ES-I3 (cell line): ENCODE measurements at regions not wholly inside any gene's neighbourhood (a gene's known extent, or its start where the extent isn't known, plus 50 kb on each side); places are given as distances from the start of the nearest gene placed in this dataset.
A peak's percentile ranks its signal among the peaks of the same experiment; 100 is the strongest.
"Not testable (repeated sequence)": the region's sequence is repeated elsewhere in the genome, so short reads cannot be mapped to it uniquely, and the experiment has no call there.

Experiments used
- H3K36me3 ChIP-seq: 2 replicates; pipeline ENCODE4 v1.6.1; 2013; ENCODE audit warnings: mild to moderate bottlenecking, low read length, control low read depth, moderate library complexity; ENCODE audit not compliant: insufficient read depth
- H3K4me1 ChIP-seq: 2 replicates; pipeline ENCODE4 v1.6.1; 2013; ENCODE audit warnings: mild to moderate bottlenecking, control low read depth, low read length; ENCODE audit not compliant: insufficient read depth
- H3K9ac ChIP-seq: 2 replicates; pipeline ENCODE4 v1.6.1; 2013; ENCODE audit warnings: low read depth, mild to moderate bottlenecking, low read length, moderate library complexity
- H3K9me3 ChIP-seq: 2 replicates; pipeline ENCODE4 v1.6.1; 2013; ENCODE audit warnings: mild to moderate bottlenecking, low read length, moderate library complexity; ENCODE audit not compliant: control insufficient read depth, insufficient read depth

DNA sequence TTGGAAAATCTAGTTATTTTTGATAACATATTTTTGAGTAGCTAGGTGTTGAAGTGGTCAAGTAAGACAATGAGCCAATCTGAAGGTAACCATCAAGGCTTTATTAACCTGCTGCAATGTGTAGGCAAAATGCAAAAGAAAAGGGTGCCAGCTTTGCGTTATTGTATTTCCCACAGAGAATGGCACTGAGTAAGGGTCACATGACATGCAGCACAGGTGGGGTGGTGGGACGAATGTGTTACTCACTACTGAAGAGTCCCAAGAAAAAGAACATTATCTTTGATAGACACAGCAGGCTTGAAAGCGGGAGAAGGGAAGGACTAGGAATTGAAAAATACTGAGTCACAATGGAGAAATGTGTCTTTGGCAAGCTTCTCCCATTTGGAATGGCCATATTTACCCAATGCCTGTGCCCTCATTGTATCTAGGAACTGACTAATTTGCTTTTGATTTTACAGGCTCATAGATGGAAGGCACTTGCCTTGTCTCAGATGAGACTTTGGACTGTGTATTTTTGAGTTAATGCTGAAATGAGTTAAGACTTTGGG, 898.6 kb upstream of the POT1 start:
- H3K9ac ChIP-seq: no peak overlapping the region
- H3K9me3 ChIP-seq: peaks cover 4% of the 10 kb centered on the region; the same call in 1 of the 2 replicates
- H3K36me3 ChIP-seq: no peaks in the 10 kb centered on the region
- H3K4me1 ChIP-seq: no peaks in the 10 kb centered on the region

DNA sequence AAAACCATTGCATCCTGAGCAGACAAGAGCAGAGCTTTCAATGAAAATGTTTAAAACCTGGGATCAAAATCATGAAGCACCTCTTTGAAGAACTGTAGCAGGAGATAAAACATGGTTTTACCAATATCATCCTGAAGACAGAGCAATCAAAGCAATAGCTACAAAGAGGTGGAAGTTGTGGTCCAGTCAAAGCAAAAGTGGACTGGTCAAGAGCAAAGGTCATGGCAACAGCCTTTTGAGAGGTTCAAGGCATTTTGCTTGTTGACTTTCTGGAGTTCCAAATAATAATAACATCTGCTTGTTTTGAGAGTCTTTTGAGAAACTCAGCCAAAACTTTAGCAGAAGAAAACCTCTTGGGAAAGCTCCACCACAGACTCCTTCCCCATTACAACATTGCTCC, 893.9 kb upstream of the POT1 start:
- no peaks in the 10 kb centered on the region for H3K9me3 ChIP-seq
- no peaks in the 10 kb centered on the region for H3K4me1 ChIP-seq
- no peak overlapping the region for H3K9ac ChIP-seq
- no peaks in the 10 kb centered on the region for H3K36me3 ChIP-seq

DNA sequence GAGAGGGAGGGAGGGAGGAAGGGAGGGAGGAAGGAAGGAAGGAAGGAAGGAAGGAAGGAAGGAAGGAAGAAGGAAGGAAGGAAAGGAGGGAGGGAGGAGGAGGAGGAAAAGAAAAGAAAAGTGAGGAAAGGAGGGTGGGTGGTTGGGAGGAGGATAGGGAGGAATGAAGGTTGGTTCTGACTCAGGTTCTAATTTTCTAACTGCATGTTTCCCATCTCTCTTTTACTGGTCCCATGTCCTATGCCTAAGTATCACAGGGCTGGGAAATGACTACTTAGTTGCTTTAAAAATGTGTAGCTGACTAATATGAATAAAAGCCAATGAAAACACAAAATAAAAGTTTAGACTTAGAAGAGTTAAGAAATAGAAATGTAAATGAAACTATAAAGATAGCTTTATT, 890.9 kb upstream of the POT1 start:
- H3K4me1 ChIP-seq: no peaks in the 10 kb centered on the region
- no peaks in the 10 kb centered on the region for H3K36me3 ChIP-seq
- H3K9me3 ChIP-seq: no peaks in the 10 kb centered on the region
- H3K9ac ChIP-seq: no peak overlapping the region

DNA sequence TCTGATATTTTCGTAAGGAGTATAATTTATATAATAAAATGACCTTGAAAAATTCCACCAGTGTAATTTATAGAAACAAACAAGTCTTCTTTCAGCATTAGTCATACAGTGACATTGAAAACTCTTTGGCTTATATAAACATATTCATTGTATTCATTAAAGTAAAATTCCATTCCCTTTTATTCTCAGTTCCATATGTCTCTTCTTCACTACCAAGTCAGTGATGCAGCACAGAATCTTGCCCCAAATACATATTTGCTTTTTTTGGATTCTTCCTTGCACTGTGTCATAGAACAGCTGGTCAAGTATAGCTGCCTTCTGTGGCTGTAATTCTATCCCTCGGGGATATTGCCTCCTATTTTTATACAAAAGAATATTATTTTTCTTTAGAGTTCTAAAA, 884.5 kb upstream of the POT1 start:
- Histone ChIP-seq H3K9ac (no peak overlapping the region), H3K9me3 (no peaks in the 10 kb centered on the region), H3K36me3 (no peaks in the 10 kb centered on the region), H3K4me1 (no peaks in the 10 kb centered on the region)

DNA sequence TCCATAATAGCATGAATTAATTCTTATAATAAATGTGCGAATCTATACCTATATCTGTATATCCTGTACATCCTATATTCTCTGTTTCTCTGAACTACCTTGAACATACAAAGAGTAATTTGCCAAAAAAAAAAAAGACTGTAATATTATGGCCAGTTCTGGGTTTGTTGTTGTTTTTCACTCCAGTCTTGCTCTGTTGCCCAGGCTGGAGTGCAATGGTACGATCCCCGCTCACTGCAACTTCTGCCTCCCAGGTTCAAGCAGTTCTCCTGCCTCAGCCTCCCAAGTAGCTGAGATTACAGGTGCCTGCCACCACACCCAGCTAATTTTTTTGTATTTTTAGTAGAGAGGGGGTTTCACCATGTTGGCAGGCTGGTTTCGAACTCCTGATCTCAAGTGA, 876.9 kb upstream of the POT1 start:
- not testable (repeated sequence) for H3K4me1 ChIP-seq, H3K9ac ChIP-seq, H3K9me3 ChIP-seq, H3K36me3 ChIP-seq

DNA sequence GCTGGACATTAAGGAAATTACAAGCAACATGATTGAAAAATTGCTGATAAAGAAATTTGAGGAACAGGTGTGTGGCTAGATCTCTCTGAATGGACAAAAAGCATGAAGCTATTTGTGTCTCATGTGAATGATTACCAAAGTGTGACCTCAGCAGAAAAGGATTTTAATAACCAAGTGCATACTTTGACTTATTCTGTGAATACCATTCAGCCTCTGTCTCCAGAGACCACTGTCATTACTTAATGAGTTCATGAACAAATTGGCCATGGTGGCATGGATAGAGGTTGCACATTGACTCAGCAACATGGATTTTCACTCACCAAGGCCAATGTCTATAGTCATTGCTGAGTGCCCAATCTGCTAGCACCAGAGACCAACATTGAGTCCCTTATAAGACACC, 874.6 kb upstream of the POT1 start:
- Histone ChIP-seq H3K9me3 (no peaks in the 10 kb centered on the region), H3K9ac (no peak overlapping the region), H3K36me3 (no peaks in the 10 kb centered on the region), H3K4me1 (no peaks in the 10 kb centered on the region)

DNA sequence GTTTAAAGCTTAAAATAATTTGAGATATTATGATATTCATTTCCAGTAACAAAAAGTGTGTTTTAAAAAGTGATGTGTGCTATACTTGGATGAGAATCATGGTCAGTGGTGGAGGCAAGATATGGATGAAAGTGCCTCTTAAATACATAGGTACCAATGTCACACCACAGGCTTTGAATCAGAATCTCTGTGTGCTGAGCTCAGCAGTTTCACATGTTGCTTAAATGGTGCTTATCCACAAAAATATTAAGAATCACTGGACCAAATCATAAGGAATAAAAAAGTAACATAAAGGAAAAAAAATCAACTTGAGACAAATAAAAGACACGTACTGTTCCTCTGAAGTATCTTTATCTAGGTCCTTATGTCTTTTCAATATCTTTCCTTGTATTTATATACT, 850.5 kb upstream of the POT1 start:
- Histone ChIP-seq H3K36me3 (no peaks in the 10 kb centered on the region), H3K9ac (no peak overlapping the region), H3K4me1 (no peaks in the 10 kb centered on the region), H3K9me3 (no peaks in the 10 kb centered on the region)

DNA sequence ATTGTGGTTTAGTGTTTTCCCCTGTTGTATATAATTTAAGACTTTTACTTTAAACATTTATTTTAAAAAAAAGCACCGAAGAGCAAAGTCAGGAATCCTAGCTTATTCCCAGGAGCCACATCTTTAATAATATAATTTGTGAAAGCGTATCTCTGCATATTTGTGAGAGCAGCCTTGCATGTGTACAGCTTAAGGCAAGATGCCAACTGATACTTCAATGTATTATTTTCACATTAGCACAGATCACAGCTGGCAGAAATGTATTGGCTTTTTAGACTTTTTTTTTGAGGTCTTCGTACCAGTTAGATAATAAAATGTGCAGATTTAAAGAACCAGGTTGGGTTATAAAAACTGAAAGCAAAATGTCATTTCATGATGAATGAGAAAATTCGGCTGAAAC, 845.7 kb upstream of the POT1 start:
- H3K9me3 ChIP-seq: no peaks in the 10 kb centered on the region
- no peak overlapping the region for H3K9ac ChIP-seq
- no peaks in the 10 kb centered on the region for H3K36me3 ChIP-seq
- H3K4me1 ChIP-seq: no peaks in the 10 kb centered on the region

DNA sequence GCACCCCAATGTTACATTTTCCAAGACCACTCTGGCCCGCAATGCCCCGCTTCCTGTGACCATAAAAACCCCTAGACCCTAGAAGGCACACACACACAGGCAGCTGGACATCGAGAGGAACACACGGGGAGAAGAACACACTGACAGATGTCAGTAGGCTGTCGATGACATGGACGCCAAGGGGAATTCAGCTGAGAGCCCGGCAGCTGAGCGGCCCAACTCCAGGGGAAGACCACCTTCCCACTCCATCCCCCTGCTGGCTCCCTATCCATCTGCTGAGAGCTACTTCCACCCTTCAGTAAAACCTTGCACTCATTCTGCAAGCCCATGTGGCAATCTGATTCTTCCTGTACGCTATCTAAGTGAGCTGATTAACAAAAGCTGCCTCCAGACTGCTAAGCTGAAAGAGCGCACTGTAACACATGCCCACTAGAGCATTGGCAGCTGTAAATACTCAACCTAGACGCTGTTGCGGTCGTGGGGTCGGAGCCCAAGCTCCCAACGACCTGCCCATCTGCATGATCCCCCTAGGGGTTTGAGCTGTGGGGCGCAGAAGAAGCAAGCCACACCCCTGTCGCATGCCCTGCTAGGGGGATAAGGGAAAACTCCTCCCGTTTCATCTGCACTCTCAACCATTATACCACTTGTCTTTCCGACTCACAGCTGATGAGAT, 843.6 kb upstream of the POT1 start:
- Histone ChIP-seq H3K9me3 (no peaks in the 10 kb centered on the region), H3K4me1 (no peaks in the 10 kb centered on the region), H3K36me3 (no peaks in the 10 kb centered on the region), H3K9ac (peak overlapping the region; percentile 9; the same call in 1 of the 2 replicates)

DNA sequence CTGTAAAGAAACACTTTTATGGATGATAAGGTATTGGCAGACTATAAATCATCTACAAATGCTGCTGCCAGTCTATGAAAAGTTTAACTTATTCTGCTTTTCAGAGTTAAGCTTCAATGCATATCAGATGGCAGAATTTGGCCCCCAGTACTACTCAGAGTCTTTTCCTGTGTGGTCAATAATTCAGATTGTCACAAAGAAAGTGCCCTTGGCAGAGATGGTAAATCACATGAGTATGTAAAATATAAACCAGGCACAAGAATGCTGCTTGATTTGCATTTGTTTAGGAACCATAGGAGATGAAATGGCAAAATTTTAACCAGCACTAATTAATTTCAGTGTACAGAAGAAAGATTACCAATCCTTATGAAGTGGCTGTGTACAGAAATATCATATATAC, 818.3 kb upstream of the POT1 start:
- no peak overlapping the region for H3K9ac ChIP-seq
- no peaks in the 10 kb centered on the region; the same call in 1 of the 2 replicates for H3K9me3 ChIP-seq
- H3K36me3 ChIP-seq: no peaks in the 10 kb centered on the region
- H3K4me1 ChIP-seq: no peaks in the 10 kb centered on the region

DNA sequence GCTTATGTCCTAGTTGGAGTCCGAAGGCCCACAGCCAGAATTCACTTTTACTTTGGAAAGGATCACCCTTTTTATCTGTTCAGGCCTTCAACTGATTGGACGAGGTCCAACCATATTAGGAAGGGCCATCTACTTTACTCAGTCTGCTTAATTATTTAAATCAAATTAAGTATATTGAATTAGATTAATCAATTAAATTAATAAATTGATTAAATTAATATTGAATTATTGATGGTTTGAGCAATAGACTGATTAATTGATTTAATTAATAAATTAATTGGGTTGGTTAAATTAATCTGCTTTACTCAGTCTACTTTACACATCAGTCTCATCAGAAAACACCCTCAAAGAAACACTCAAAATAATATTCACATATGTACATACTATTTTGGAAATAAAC, 816.9 kb upstream of the POT1 start:
- Histone ChIP-seq H3K36me3 (no peaks in the 10 kb centered on the region), H3K4me1 (no peaks in the 10 kb centered on the region), H3K9me3 (no peaks in the 10 kb centered on the region; the same call in 1 of the 2 replicates), H3K9ac (no peak overlapping the region)

DNA sequence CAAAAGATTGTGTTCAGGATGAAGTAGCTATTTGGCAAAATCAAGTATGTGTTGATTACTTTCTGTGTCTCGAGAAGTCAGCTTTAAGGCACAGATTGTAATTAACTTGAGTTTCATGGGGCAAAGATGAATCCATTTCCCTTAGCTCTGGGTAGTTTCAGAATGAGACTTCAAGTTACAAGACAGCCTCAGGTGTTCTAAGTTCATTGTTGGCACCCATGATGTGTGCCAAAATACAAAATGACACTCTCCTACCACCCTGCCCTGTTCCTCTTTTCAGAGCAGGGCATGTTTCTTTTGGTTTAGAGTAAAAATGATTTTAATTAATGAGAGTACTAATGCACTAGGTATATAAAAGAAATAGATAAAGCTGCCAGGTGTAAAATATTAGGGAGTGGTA, 797.6 kb upstream of the POT1 start:
- no peaks in the 10 kb centered on the region for H3K36me3 ChIP-seq
- no peaks in the 10 kb centered on the region for H3K9me3 ChIP-seq

DNA sequence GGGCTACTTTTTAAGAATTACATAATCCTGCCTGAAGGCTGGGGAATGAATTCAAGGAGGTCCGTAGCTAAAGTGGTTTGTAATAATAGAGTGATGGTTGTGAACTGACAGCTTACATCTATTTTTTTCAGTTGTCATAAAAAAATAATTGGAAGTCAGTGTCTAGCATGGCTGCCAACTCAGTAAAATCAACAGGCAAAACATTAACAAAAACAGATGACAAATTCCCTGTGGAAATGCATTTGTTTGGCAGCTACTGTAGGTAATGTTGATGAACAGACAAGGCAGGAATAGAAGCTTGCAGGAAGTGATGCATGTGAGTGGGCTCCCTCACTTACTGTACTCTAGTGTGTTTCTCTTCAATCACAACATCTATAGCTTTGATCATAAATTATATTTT, 766.0 kb upstream of the POT1 start:
- Histone ChIP-seq H3K9ac (no peak overlapping the region), H3K4me1 (no peaks in the 10 kb centered on the region), H3K36me3 (no peaks in the 10 kb centered on the region)

More for the DNA sequence above, 797.6 kb upstream of the POT1 start:
- no peak overlapping the region for H3K9ac ChIP-seq
- no peaks in the 10 kb centered on the region for H3K4me1 ChIP-seq

DNA sequence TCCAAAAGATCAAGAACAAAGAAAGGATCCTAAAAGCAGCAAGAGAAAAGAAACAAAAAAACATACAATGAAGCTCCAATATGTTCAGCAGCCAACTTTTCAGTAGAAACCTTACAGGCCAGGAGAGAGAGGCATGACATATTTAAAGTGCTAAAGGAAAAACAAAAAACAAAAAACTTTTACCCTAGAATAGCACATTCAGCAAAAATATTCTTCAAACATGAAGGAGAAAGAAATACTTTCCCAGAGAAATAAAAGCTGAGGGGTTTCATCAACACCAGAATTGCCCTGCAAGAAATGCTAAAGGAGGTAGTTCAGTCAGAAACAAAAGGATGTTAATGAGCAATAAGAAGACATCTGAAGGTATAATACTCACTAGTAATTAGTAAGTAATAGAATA, 753.5 kb upstream of the POT1 start:
- Histone ChIP-seq H3K9me3 (no peaks in the 10 kb centered on the region), H3K4me1 (peaks cover 5% of the 10 kb centered on the region; the same call in 1 of the 2 replicates), H3K36me3 (no peaks in the 10 kb centered on the region), H3K9ac (no peak overlapping the region)

More for the DNA sequence above, 766.0 kb upstream of the POT1 start:
- H3K9me3 ChIP-seq: no peaks in the 10 kb centered on the region

DNA sequence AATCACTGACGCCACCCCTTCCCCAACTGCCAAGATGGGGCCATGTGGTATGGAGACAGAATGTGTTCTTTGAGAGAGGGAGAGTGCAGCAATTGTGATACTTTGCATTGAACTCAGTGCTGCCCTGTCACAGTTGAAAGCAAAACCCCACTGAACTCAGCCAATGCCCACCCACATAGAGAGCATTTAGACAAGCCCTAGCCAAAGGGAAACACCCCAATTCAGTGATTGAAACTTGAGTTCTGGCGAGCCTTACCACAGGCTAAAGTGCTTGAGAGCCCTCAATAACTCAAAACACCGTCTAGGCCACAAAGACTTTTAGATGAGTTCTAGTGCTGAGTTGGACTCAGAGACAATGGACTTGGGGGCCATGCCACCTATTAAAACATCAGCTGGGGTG, 751.9 kb upstream of the POT1 start:
- peaks cover 5% of the 10 kb centered on the region; the same call in 1 of the 2 replicates for H3K4me1 ChIP-seq

More for the DNA sequence above, 751.9 kb upstream of the POT1 start:
- H3K9me3 ChIP-seq: no peaks in the 10 kb centered on the region
- H3K36me3 ChIP-seq: no peaks in the 10 kb centered on the region
- H3K9ac ChIP-seq: no peak overlapping the region
